ENCODE measurements at regions not wholly inside any gene's neighbourhood (a gene's known extent, or its start where the extent isn't known, plus 50 kb on each side); places are given as distances from the start of the nearest gene placed in this dataset.

DNA sequence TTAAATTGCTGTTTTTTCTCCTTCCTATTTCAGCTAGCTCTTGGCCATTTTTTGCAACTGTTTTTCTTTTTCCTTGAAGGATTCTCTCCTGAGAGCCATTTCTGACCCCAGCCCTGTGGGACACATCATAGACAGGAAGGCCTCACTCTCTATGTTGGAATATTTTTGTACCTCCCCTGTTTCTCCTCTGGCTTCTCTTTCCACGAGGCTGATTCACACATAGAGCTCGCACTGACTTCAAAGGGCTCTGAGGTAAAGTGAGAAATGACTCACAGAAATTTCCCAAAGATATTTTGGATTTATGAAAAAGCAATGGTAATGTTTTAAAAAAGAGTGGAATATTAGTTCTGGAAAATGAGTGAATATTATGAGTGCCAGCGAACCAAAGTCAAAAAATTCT is 181.7 kb upstream of the IGFBP7 start:
- H3K4me1 ChIP-seq (ENCODE audit: control insufficient read depth, insufficient read depth, low read length), result no peaks in the 10 kb centered on the region
- H3K36me3 ChIP-seq (ENCODE audit: control insufficient read depth in 2 of 2, insufficient read depth in 1 of 2, low read length in 2 of 2), result no peaks in the 10 kb centered on the region
- TF ChIP-seq SP7 (tag by site-specific recombination; IDR thresholded peaks at IDR 0.05), result no peak
- TF ChIP-seq, protein P1, sequence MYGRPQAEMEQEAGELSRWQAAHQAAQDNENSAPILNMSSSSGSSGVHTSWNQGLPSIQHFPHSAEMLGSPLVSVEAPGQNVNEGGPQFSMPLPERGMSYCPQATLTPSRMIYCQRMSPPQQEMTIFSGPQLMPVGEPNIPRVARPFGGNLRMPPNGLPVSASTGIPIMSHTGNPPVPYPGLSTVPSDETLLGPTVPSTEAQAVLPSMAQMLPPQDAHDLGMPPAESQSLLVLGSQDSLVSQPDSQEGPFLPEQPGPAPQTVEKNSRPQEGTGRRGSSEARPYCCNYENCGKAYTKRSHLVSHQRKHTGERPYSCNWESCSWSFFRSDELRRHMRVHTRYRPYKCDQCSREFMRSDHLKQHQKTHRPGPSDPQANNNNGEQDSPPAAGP (tag by site-specific recombination; IDR thresholded peaks at IDR 0.05), result no peak
- ChIA-PET CTCF (no interaction called here), POLR2A (no interaction called here)
- no peak overlapping the region for H3K27ac ChIP-seq (ENCODE audit: extremely low read depth, low read depth, low read length)
- H3K4me3 ChIP-seq (ENCODE audit: low read depth, low read length), result no peak overlapping the region
- H3K9me3 ChIP-seq (ENCODE audit: control insufficient read depth, insufficient read depth, low read depth, low read length), result no peaks in the 10 kb centered on the region

DNA sequence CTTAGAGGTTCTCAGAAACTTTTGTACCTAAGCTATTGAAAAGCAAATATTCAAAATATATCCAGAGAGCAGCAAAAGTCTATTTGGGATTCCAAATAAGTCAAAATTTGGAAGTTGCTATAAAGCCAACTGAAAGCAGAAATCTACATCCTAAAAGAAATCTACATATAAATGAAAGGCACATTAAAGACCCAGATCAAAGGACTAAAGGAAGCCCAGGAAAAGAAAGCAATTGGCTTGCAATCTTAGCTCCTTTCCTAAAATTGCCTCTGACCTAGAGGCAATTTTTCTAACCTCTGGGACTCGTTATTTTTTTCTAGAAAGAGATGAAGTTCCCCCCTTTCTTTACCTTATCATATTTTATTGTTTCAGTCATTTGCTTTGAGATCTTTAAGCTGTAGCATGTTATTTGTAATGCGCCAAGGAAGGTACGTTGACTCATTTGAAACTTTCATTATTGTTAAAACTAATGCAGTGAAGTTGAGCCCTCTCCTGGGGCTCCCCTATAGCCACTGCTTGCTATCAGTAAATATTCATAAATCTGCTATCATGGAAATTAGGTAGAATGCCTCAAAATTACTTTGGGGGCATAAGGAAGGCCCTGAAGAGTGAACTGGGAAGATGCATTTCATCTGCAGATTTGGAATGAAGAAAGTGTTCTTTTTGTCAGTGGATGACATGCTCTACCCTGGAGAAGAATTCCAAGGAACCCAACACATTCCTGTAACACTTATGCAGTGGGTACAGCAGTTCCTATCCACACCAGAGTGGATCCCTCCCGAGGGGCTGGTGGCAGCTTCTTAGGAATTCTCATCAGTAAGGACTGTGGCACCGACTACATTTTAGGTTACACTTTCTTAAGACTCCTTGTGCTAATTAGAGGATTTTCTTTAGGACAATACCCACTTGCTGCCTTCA is 177.8 kb upstream of the IGFBP7 start:
- no peak overlapping the region for H3K4me3 ChIP-seq (ENCODE audit: low read depth, low read length)
- POLR2A ChIA-PET, result no interaction called here
- no peaks in the 10 kb centered on the region for H3K9me3 ChIP-seq (ENCODE audit: control insufficient read depth, insufficient read depth, low read depth, low read length)
- H3K27ac ChIP-seq (ENCODE audit: extremely low read depth, low read depth, low read length), result no peak overlapping the region
- TF ChIP-seq ZNF274 (IDR thresholded peaks at IDR 0.05; ENCODE audit: low read length) (no peak), ZNF274 (tag by site-specific recombination; IDR thresholded peaks at IDR 0.05; ENCODE audit: borderline replicate concordance) (no peak)
- no peaks in the 10 kb centered on the region for H3K4me1 ChIP-seq (ENCODE audit: control insufficient read depth, insufficient read depth, low read length)
- CTCF ChIA-PET, result no interaction called here
- H3K36me3 ChIP-seq (ENCODE audit: control insufficient read depth in 2 of 2, insufficient read depth in 1 of 2, low read length in 2 of 2), result no peaks in the 10 kb centered on the region

DNA sequence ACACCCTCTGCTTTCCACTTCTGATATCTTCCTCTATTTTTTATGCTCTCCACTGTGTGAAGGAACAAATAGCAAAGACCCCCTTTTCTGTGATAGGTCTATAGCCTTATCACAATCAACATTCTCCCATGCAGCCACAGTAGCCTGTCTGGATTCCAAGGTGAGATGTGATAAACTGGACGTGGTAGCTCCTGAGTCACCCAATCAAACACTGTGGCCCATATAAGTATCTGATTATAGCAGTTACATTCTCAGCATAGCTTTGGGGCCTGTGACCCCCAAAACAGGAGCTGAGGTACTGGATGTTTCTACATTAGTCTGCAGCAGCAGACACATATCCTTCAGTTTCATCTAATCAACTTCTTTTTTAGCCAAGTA is 172.7 kb upstream of the IGFBP7 start:
- H3K4me1 ChIP-seq (ENCODE audit: control insufficient read depth, insufficient read depth, low read length), result no peaks in the 10 kb centered on the region
- POLR2A ChIA-PET, result no interaction called here
- H3K36me3 ChIP-seq (ENCODE audit: control insufficient read depth in 2 of 2, insufficient read depth in 1 of 2, low read length in 2 of 2), result no peaks in the 10 kb centered on the region
- no peak for TF ChIP-seq SP2 (tag by site-specific recombination; IDR thresholded peaks at IDR 0.05)
- TF ChIP-seq ZNF843 (tag by site-specific recombination; IDR thresholded peaks at IDR 0.05), result no peak
- TF ChIP-seq ZNF501 (tag by site-specific recombination; IDR thresholded peaks at IDR 0.05), result no peak
- TF ChIP-seq, protein P2, sequence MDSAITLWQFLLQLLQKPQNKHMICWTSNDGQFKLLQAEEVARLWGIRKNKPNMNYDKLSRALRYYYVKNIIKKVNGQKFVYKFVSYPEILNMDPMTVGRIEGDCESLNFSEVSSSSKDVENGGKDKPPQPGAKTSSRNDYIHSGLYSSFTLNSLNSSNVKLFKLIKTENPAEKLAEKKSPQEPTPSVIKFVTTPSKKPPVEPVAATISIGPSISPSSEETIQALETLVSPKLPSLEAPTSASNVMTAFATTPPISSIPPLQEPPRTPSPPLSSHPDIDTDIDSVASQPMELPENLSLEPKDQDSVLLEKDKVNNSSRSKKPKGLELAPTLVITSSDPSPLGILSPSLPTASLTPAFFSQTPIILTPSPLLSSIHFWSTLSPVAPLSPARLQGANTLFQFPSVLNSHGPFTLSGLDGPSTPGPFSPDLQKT (IDR thresholded peaks at IDR 0.05; ENCODE audit: borderline replicate concordance, low read depth, low read length), result no peak
- no peak for TF ChIP-seq ZNF394 (tag by site-specific recombination; IDR thresholded peaks at IDR 0.05; ENCODE audit: borderline replicate concordance)
- TF ChIP-seq ZNF571 (tag by site-specific recombination; IDR thresholded peaks at IDR 0.05), result no peak
- CTCF ChIA-PET, result no interaction called here
- H3K9me3 ChIP-seq (ENCODE audit: control insufficient read depth, insufficient read depth, low read depth, low read length), result no peaks in the 10 kb centered on the region
- H3K27ac ChIP-seq (ENCODE audit: extremely low read depth, low read depth, low read length), result no peak overlapping the region
- H3K4me3 ChIP-seq (ENCODE audit: low read depth, low read length), result no peak overlapping the region

DNA sequence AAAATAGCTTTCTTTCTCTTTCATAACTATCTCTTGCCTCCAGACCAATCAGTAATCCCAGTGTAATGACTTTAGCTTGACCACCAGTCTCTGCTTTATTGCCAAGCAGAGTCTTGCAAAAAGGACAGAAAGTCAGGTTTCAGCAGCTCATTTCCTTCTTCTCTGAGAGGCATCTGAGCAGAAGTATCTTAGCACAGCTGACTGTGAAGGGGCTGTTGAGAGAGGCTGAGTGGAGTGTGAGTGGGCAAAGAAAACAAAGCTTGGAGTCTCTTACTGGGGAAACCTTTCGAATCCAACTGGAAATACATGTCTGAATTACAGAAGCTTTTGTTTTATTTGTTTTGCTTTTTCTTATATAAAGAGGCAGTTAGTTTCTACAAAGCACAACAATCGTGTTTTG is 170.3 kb upstream of the IGFBP7 start:
- ChIA-PET CTCF (no interaction called here), POLR2A (no interaction called here)
- Histone ChIP-seq H3K4me1 (ENCODE audit: control insufficient read depth, insufficient read depth, low read length) (no peaks in the 10 kb centered on the region), H3K9me3 (ENCODE audit: control insufficient read depth, insufficient read depth, low read depth, low read length) (no peaks in the 10 kb centered on the region), H3K36me3 (ENCODE audit: control insufficient read depth in 2 of 2, insufficient read depth in 1 of 2, low read length in 2 of 2) (no peaks in the 10 kb centered on the region), H3K27ac (ENCODE audit: extremely low read depth, low read depth, low read length) (no peak overlapping the region), H3K4me3 (ENCODE audit: low read depth, low read length) (no peak overlapping the region)
- no peak for TF ChIP-seq ZNF221 (tag by site-specific recombination; IDR thresholded peaks at IDR 0.05; ENCODE audit: borderline replicate concordance)
- TF ChIP-seq ZEB2 (tag by site-specific recombination; IDR thresholded peaks at IDR 0.05), result no peak
- TF ChIP-seq ZSCAN30 (tag by site-specific recombination; IDR thresholded peaks at IDR 0.05), result no peak
